ENCODE measurements at regions not wholly inside any gene's neighbourhood (a gene's known extent, or its start where the extent isn't known, plus 50 kb on each side); places are given as distances from the start of the nearest gene placed in this dataset.

DNA sequence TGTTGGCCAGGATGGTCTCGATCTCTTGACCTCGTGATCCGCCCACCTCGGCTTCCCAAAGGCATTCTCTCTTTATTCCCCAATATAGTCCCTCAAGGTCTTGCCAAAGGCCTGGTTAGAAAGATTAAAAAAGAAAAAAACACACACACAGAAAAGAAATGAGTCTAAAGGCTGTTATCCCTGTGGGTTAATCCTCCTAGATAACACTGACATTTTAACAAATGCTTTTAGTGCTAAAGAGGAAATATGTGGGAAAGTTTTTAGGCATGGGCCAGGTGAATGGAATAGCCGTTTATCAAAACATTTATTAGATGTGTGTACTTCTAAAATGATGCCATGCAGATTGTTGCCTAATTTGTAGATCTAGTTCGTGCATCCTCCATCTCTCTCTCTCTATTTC lies 261.6 kb upstream of the FN1 start:
- DNase-seq (ENCODE audit: low read depth) = no peak
- TF ChIP-seq CTCF (IDR thresholded peaks at IDR 0.05; ENCODE audit: control insufficient read depth, extremely low read depth, insufficient read depth) = no peak
- H3K4me3 ChIP-seq (ENCODE audit: low read depth, low read length) = no peak overlapping the region

GRCh38 chr2:215697003-215697402 lies 261.1 kb upstream of the FN1 start:
- TF ChIP-seq CTCF (IDR thresholded peaks at IDR 0.05; ENCODE audit: control insufficient read depth, extremely low read depth, insufficient read depth) = no peak
- no peak overlapping the region for H3K4me3 ChIP-seq (ENCODE audit: low read depth, low read length)
- DNase-seq (ENCODE audit: low read depth) = no peak

- no peak for TF ChIP-seq CTCF (IDR thresholded peaks at IDR 0.05; ENCODE audit: control insufficient read depth, extremely low read depth, insufficient read depth)
- H3K4me3 ChIP-seq (ENCODE audit: low read depth, low read length) = no peak overlapping the region
- no peak for DNase-seq (ENCODE audit: low read depth)
Measured at GRCh38 chr2:215695861-215696260, 260.0 kb upstream of the FN1 start.

GRCh38 chr2:215693999-215694580 lies 258.2 kb upstream of the FN1 start:
- DNase-seq (ENCODE audit: low read depth) = no peak
- no peak overlapping the region for H3K4me3 ChIP-seq (ENCODE audit: low read depth, low read length)
- no peak for TF ChIP-seq CTCF (IDR thresholded peaks at IDR 0.05; ENCODE audit: control insufficient read depth, extremely low read depth, insufficient read depth)

DNA sequence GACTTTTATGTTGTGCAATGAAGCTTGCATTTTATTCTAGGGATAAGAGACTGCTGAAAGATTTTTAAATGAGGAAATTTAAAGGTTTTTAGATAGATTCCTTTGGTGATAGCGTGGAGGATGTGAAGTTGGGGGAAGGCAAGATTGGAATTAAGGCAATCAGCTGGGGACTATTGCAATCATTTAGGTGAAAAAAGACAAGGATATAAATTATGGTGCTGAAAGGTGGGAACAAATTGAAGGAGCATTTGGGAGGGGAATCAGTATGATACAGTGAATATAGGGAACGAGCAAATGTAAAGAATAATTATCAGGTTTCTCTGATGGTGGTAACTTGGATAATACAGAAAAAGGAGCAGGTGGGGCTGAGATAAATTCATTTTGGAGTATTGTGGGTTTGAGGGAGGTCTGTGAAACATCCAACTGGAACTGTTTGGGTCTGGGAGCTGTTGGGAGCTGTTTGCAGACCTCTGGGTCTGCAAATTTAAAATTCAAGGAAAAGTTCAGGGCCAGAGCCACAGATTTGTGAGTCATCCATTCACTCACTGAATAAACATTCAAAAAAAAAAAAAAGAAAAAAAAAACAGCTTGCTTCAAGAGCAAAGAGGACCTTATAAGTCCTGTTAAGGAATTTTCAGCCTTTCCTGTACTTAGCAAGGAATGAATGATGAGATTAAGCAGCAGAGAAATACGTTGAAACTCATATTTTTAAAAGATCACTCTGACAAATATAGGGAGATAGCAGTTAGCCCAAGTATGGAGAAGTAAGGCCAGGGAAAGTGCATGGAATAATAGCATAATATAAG lies 257.5 kb upstream of the FN1 start:
- H3K4me3 ChIP-seq (ENCODE audit: low read depth, low read length) = no peak overlapping the region
- no peak for DNase-seq (ENCODE audit: low read depth)
- TF ChIP-seq CTCF (IDR thresholded peaks at IDR 0.05; ENCODE audit: control insufficient read depth, extremely low read depth, insufficient read depth) = no peak

GRCh38 chr2:215692387-215693079 lies 256.7 kb upstream of the FN1 start:
- TF ChIP-seq CTCF (IDR thresholded peaks at IDR 0.05; ENCODE audit: control insufficient read depth, extremely low read depth, insufficient read depth) = no peak
- H3K4me3 ChIP-seq (ENCODE audit: low read depth, low read length) = no peak overlapping the region
- no peak for DNase-seq (ENCODE audit: low read depth)
